Testis (tissue), 2 donors: ENCODE measurements at regions not wholly inside any gene's neighbourhood (a gene's known extent, or its start where the extent isn't known, plus 50 kb on each side); places are given as distances from the start of the nearest gene placed in this dataset.

Experiments
- POLR2A ChIP-seq: fragments of 450-650 bp; IDR thresholded peaks from one replicate; pipeline ENCODE4 v1.6.1; 2017; ENCODE audit warnings: antibody characterized with exemption, mild to moderate bottlenecking, moderate library complexity
- TF ChIP-seq, protein P1 (sequence below), 3 experiments: fragments of 450-650 bp in 2 of 3; fragments of 200-600 bp in 1 of 3; sonication (generic) in 1 of 3; IDR thresholded peaks; one replicate each; pipeline ENCODE4 v1.5.1; 2016 to 2019; ENCODE audit warnings: antibody characterized with exemption in 3 of 3, mild to moderate bottlenecking in 2 of 3, moderate library complexity in 1 of 3

DNA sequence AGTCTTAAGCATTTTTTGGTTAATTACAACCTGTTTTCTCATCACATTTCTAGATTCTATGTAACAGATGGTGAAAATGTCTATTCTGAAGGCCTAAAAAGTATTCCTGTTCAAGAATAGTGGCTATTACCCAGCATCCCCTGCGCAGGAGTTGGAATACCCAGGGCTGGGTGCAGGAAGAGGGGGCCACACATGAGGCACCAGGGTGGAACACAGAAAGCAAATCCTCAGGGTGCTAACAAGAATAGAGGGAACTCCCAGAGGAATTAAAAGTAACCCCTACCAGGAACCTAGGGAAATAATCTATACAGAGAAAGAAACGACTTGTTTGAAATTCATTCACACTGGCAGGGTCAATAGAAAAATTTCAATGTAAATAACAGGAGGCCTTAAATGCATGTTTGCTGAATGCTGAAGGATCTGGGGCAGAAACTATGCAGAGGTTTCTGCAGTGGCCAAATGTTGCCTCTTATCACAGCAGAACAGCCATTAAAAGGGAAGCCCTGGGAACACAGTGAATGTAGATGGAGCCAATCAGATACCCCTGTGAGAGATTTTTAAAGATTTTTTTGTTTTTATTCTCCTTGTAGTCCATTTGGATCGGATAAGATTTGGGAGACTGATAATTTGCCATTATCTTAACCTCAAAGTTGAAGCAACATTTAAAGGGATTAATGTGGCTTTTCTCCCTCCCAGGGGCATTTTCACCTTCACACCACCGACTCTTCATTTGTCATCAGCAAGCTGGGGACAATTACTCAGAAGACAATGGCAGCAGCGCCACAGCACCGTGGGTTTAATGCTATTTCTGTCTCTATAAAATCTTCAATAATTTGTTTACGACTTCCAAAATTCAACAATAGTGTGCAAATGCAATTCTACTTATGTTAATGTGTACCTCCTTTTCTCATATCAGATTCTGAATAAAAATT, 196.0 kb upstream of the PSMD7 start:
- TF ChIP-seq, protein P1, sequence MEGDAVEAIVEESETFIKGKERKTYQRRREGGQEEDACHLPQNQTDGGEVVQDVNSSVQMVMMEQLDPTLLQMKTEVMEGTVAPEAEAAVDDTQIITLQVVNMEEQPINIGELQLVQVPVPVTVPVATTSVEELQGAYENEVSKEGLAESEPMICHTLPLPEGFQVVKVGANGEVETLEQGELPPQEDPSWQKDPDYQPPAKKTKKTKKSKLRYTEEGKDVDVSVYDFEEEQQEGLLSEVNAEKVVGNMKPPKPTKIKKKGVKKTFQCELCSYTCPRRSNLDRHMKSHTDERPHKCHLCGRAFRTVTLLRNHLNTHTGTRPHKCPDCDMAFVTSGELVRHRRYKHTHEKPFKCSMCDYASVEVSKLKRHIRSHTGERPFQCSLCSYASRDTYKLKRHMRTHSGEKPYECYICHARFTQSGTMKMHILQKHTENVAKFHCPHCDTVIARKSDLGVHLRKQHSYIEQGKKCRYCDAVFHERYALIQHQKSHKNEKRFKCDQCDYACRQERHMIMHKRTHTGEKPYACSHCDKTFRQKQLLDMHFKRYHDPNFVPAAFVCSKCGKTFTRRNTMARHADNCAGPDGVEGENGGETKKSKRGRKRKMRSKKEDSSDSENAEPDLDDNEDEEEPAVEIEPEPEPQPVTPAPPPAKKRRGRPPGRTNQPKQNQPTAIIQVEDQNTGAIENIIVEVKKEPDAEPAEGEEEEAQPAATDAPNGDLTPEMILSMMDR (IDR thresholded peaks at IDR 0.05) = no peak
- no peak for TF ChIP-seq POLR2A
